Adrenal gland (tissue), 5 donors: ENCODE measurements at regions not wholly inside any gene's neighbourhood (a gene's known extent, or its start where the extent isn't known, plus 50 kb on each side); places are given as distances from the start of the nearest gene placed in this dataset.

ENCODE experiments used
- POLR2A ChIP-seq, 2 donors: fragments of 450-650 bp; IDR thresholded peaks; one replicate each; pipeline ENCODE4 v1.6.1; 2017; ENCODE audit warnings: antibody characterized with exemption in 2 of 2, mild to moderate bottlenecking in 2 of 2, moderate library complexity in 1 of 2
- TF ChIP-seq, protein P1 (sequence below), 6 experiments: fragments of 450-650 bp in 4 of 6; fragments of 200-600 bp in 2 of 6; sonication (generic) in 1 of 6; IDR thresholded peaks; 1 replicate in 5 of 6; 2 replicates in 1 of 6; pipeline versions ENCODE4 v1.5.1 to v1.8.0; 2016 to 2021; ENCODE audit warnings: antibody characterized with exemption in 6 of 6, mild to moderate bottlenecking in 2 of 6, moderate library complexity in 1 of 6
- donor health status: DM: no; HTN: no; CAD: no.

GRCh38 chr14:97779140-97779539, 982.0 kb downstream of the VRK1 start:
- TF ChIP-seq, protein P1, sequence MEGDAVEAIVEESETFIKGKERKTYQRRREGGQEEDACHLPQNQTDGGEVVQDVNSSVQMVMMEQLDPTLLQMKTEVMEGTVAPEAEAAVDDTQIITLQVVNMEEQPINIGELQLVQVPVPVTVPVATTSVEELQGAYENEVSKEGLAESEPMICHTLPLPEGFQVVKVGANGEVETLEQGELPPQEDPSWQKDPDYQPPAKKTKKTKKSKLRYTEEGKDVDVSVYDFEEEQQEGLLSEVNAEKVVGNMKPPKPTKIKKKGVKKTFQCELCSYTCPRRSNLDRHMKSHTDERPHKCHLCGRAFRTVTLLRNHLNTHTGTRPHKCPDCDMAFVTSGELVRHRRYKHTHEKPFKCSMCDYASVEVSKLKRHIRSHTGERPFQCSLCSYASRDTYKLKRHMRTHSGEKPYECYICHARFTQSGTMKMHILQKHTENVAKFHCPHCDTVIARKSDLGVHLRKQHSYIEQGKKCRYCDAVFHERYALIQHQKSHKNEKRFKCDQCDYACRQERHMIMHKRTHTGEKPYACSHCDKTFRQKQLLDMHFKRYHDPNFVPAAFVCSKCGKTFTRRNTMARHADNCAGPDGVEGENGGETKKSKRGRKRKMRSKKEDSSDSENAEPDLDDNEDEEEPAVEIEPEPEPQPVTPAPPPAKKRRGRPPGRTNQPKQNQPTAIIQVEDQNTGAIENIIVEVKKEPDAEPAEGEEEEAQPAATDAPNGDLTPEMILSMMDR (IDR thresholded peaks at IDR 0.05), result no peak
- no peak for TF ChIP-seq POLR2A (IDR thresholded peaks at IDR 0.05)
